ENCODE measurements at regions not wholly inside any gene's neighbourhood (a gene's known extent, or its start where the extent isn't known, plus 50 kb on each side); places are given as distances from the start of the nearest gene placed in this dataset.

DNA sequence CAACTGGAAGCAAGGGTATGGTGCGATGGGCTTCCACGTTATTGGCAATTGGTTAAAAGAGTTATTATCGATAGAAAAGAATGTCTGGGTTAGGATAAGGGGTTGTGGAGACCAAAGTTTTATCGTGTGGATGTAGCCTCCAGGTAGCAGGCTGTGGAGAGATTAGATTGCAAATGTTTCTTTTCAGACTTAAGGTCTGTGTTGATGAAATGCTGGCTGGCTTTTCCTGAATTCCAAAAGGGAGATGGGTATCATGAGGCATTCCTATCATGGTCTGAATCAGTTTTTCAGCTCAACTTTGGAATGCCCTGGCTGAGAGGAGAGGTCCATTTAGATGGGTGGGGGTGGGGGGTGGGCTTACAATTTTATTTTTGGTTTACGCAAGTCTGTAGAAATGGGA is 395.0 kb upstream of the RBFOX1 start:
- TF ChIP-seq POLR2AphosphoS5 (IDR thresholded peaks at IDR 0.05; ENCODE audit: borderline replicate concordance, low read depth, low read length) (no peak), EZH2 (IDR thresholded peaks at IDR 0.05) (no peak)

Data from SK-N-MC (cell line).